GM21723 (cell line): ENCODE measurements at regions not wholly inside any gene's neighbourhood (a gene's known extent, or its start where the extent isn't known, plus 50 kb on each side); places are given as distances from the start of the nearest gene placed in this dataset.

Source experiments
- ATAC-seq: cut with Tn5 transposase; IDR thresholded peaks from one replicate; pipeline ENCODE4 v1.9.1; 2021; ENCODE audit warnings: mild to moderate bottlenecking, moderate library complexity; ENCODE audit not compliant: unreplicated experiment

DNA sequence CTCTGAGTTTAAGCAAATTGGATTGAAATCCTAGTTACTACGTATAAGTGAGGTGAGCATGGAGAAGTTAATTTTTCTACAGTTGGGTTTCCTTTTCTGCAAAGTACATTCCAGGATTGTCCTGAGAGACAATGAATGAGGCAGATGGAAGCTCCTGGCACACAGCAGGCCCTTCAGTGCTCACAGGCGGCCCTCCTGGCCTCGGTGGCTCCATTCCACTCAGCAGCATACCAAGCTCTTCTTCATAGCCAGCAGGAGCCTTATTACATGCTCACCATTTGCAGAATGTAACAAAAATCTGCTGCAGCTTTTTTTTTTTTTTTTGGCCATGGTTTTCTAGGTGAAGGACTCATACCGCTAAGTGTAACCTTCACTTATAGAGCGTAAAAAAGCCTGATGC is 113.2 kb upstream of the FAM9B start:
- ATAC-seq, result no peak

DNA sequence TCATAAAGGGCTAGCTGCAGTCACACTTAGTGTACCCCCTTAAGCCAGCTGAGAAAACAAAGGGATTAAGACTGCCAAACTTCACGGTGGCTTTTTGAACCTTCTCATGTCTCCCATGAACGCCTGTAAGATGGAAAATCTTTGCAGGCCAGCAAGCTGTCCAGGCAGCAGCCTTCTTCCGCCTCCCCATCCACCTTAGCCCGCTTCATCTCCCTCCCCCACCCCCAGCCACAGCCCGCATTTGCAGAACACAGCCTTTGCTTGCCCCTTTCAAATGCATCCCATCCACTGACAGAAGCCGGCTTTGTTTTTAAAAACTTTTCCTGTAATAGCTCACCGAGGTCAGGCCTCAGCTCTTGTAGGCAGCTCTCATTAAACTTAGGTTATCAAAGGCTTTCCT is 113.8 kb upstream of the FAM9B start:
- ATAC-seq, result no peak

DNA sequence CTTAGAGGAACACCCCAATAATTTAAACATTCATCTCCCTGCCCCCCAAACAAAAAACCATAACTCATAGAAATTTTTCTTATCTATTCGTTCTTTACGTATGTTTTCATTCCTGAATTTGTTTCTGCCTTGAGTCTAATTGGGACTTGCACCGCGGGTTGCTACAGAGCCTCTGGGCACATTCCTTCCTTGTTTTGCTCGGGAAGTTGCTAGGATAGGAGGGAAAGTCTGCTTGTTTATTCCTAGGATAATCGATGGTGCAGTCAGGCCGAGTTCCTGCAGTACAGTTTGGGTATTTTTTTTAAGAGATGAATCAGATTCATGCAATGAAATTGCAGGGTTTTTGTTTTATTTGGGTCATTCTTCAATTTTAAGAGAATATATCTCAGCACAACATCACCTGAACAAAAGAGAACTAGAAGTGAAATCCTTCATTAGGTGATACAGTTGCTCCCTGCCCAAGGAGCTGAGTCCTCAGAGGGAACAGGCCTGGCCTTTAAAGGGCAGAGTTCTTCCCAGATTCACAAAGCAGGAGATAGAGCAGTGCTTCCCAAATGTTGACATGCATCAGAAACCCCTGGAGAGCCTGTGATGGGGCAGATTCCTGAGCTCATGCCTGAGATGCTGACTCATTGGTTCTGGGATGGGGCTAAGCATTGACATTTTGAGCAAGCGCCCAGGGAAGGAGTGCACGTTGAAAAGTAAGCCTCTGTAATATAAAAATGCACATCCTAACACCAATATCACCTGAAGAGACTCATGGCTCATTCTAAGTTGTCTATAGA is 114.9 kb upstream of the FAM9B start:
- no peak for ATAC-seq

DNA sequence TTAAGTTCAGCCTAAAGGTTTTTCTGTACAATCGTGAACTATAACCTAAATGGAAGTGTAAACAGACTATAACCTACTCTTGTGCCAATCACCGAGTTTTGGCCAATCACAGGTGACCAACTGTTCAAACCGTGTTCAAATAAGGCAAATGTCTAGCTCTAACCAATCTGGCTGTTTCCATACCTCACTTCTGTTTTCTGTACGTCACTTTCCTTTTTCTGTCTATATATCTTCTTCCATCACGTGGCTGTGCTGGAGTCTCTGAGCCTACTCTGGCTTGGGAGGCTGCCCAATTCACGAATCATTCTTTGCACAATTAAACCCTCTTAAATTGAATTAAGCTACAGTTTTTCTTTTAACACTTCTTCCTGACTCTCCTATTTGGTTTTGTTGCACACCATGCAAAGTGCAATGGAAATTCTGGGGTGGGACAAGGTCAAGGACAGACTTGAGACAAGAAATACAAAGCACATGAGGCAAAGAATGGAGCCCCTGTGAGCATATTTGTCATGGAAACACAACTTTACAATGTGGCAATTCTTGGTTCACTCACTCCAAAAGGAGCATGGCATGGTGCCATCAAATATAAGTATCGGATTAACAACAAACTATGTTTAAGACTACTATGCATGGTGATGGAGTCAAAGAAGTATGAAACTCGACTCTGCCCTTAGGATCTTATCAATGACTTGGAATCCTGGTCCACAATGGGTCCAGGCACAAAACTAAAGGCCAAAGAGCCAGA is 115.7 kb upstream of the FAM9B start:
- no peak for ATAC-seq

DNA sequence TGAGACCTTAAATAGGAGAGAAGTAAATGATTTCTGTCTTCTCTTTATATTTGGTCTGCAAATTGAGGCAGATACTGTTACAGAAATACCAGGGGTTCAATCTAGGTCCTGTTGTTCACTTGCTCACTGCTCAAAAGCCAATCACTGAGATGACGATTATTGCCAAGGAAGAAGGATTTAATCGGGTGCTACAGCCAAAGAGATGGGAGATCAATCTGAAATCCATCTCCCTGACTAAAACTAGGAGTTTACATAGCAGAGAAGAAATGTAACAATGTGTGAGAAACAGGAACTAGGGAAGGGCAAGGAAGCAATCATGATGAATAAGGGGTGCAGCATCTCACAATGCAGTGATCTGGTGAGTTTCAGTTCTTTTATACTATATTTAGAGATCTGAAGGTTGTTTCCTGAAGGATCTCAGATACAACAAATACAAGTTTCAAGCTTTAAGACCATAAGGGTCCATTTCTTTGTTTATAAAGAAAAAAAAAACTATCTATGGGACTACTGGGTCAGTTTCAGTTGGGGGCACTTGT is 117.9 kb upstream of the FAM9B start:
- ATAC-seq, result no peak

DNA sequence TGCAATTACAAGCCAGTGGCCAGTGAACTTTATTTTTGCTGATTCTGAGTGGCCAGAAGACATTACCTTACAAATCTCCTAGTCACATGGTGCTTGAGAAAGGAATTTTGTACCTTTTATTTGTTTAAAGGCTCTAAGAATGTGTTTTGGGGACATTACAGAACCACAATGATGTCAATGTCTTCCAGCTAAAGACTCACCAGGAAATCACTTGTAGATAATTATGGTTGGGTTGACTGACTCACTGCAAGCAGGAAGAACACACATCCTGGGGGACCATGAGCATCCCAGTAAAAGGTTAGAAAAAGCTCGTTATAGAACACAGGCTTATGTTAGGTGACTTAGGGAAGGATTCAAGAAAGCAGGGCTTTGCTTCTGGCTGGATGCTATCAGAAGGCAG is 119.4 kb upstream of the FAM9B start:
- ATAC-seq, result no peak

DNA sequence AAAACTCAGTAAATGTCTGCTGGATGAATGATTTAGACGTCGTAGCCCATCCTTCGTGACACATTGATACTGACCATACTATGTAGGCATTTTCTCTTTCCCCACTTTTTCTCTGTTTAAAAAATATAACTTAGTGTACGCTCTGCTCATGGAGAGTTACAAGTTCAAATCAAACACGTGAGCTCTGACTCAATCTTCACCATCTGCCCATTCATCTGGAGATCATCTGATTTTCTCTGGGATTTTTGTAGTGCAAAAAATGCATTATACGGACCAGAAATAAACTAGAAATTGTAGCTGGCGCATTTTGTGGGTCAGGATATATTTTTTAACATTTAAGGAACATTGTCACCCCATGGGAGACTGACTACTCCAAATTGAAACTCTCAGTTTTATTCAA is 124.7 kb upstream of the FAM9B start:
- ATAC-seq, result no peak

DNA sequence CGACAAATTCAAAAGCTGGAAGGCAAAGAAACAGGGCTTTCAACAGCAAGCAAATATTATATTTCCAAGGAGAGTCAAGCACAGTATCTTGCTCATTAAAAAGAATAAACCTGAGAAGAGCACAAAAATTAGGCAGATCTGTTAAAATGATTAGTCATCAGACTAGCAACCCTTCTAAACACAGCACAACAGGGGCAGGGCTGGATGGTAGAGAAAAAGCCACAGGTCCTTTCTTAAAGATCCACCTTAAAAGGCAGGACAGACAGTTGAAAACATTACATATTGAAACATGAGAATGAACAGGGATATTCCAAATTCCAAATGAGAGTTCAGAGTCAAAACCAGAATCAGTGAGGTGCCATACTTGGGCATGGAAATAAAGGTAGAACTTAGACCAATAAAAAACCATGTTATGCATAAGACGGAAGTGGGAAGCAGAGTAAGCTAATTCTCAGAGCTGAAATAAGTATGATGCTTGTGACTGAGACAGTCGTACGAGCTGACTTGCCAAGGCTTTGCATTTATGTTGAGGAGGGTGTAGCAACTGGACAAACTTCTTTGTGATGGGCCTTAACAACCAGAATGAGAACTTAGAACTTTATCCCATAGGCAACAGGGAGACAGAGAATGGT is 126.9 kb upstream of the FAM9B start:
- ATAC-seq, result no peak

DNA sequence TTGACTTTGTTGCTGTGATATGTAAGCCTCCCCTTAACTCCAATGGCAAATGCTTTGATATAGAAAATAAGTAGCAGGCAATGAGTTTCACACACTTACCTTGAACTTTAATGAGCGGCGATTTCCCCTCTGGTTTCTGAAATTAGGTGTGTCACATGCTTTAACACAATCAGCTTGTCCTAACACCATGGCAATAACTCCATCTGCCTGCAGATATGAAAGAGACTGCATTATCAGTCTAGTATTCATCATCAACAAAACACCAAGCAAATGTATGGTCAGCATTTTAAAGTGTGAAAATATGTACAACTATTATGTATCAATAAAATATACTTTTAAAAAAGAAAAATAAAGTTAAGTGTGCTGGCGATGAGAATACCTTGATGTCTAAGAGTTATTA is 128.8 kb upstream of the FAM9B start:
- ATAC-seq, result no peak

DNA sequence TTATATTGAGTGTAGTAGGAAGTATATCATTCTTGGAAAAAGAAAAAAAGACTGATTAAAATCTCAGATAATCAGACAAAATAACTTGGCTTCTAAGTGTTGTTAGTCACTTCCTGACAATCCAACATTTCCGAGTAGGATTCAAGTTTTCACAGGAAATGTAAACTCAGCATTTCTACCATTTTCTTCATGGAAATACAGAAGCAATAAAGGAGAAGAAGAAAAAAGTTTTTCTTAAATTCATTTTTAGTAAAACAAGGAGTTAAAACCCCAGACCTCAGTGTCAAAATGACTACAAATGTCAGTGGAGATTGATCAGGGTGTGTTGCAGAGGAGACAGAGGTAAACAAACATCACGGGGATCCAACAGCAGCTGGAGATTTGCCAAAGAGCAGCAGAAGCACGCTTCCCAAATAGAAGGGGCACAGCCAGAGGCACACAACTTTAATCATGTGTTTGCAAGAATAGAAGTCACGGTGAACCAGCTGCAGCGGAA is 129.3 kb upstream of the FAM9B start:
- ATAC-seq, result no peak

DNA sequence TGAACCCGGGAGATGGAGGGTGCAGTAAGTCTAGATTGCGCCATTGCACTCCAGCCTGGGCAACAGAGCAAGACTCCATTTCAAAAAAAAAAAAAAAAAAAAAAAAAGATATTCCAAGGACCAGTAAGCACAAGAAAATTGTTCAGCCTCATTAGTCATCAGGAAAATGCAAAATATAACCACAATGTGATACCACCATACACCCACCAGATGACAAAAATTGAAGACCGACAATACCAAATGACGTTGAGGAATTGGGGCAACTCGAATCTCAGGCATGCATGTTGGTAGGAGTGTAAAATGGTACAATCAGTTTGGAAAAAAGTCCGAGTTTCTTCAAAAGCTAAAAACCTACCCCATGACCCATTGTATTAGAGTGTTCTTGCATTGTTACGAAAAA is 130.2 kb upstream of the FAM9B start:
- no peak for ATAC-seq

DNA sequence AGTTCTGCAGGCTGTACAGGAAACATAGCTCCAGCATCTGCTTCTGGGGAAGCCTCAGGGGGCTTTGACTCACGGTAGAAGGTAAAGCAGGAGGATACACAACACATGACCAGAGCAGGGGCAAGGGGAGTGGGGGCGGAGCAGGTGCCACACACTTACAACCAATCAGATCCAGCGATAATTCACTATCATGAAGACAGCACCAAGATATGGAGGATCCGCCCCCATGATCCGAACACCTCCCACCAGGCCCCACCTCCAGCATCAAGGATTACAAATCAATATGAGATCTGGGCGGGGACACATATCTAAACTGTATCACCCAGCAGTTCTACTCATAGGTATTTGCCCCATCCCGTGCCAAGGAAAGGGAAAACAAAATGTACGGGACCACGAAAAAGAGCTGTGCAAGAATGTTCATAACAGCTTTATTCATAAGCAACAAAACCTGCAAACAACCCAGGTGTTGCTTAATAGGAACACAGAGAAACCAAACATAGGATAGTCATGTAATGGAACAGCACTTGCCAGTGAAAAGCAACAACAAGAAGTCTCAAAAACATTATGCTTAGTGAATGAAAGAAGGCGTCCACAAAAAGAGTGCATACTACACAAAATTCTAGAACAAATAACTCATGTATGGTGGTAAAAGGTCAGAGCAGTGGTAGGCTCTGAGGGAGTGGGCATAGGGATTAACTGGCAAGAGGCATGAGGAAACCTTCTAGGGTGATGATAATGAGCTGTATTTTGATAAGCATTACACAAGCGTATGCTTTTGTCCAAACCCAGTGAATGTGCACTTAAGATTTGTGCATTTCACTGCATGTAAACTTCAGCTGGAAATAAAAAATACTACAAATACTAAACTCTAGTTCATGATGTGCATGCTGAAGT is 130.9 kb upstream of the FAM9B start:
- no peak for ATAC-seq

DNA sequence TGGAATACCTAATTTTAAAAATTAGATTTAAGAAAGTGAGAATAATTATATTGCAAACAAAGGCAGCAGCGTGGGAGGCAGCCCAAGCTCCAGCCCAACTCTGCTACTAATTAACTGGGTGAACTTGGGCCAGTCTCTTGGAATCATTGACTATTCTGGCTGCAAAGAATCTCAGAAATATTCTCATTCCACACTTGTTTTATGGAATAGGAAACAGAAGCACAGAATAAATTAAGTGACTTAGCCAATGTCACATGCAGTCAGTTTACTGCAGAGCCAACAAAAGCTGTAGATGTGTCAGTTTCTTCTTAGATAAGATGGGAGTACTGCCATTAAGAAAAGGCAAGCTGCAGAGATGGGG is 132.6 kb upstream of the FAM9B start:
- ATAC-seq, result no peak

DNA sequence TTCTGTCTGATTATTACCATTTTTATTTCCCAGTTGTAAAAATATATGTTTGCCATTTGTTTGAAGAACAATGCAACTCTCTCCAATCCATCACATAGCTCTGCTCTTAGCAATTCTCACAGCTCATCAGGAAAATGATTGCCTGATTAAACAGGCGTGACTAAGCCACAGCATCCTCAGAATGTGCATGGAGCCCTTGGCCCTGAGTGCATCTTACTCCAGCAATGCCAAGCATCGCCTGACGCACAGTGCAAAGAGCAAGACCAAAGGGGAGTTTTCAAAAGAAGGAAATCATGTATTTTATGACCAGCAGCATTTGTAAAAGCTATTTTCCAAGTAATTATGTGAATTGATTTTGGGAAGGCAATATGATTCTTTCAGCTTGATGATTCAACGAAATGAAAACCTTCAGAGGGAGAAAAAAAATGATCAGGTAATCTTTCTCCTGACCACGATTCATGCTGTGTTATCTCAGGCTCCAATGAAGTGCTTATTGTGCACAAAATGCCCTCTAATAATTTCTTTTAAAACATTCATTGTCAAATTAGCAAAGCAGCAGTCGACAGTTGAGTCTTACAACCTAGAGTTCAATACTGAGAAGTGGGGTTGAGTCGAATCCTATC is 138.0 kb upstream of the FAM9B start:
- ATAC-seq, result no peak

DNA sequence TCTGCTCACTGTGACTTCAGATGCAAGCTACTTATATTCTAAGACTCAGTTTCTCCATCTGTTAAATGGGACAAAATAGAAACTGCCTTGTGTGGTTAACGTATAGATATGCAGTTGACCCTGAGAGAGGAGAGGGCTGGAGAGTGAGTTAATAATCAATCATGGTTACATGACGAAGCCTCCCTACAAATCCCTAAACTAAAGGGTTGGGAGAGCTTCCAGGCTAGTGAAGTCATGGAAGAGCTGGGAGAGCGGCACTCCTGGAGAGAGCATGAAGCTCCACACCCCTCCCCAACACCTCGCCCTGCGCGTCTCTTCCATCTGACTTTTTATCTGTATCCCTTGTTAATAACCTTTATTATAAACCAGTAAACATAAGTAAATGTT is 138.5 kb upstream of the FAM9B start:
- ATAC-seq, result no peak

DNA sequence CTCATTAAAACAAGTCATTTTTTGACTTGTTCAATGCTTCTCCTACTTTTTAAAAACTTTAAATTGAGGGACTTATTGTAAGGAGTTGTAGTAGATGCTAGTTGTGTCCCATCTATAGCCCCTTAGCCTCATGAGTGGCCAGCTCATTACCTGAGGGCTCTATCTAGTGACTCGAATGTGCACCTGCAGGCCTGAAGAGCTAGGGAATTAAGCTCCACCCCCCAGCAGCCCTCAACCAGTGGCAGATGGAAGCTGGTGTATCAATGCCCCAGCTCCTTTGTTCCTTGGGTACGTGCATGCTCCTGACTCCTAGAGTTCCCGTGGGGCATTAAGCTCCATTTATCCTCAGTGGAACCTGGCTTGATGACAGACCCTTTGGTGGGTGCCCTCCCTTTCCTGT is 146.7 kb upstream of the FAM9B start:
- no peak for ATAC-seq

DNA sequence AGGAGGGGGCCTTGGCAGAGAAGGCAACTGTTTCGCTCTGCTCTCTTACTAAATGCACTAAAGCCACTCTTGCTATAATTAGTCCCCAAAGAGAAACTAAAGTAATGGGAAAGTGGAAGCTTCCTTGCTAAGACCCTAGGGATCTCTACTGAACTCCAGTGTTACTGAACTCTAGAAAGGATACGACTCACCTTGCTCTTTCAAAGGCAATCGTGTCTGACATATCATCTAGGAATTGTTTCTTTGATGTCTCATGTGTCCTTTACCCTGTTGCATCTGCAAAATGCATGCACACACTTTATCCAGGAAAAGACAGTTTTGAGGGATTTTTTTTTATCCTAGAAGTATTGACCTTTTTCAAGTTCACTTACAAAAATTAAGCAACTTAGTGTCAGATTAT is 148.1 kb upstream of the FAM9B start:
- ATAC-seq, result no peak

DNA sequence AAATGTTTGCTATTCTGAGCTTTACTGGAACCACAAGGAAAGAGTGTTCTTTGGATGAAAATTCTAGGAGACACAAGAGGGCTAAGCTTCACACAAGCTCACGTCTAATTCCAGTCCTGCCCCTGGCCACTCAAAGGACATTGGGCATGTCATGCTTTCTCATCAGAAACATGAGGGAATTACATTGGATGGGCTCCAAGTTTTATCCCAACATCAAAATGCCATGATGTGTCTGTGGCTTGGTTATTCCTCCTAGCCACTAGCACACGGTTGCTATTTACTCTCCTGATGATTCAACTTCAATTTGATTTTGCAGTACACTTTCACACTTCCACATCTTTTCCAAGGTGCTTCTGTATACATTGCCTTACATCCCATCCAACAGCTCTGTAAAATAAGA is 149.6 kb upstream of the FAM9B start:
- ATAC-seq, result no peak

DNA sequence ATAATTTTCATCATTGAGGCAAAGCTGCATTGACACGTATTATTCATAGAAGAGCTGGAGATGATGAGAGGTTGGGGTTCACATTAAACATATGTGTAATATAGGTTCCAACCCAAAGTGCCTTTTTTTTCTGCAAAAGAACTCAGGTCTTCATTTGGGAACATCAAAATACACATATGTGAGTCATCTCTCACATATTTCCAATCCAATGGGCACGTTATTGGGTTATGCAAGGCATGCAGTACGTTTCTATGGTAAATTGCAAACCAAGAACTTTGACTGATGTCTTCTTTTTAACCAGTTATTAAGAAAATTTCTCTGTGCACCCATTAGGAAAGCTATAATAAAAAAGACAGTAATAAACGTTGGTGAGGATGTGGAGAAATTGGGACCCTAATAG is 150.3 kb upstream of the FAM9B start:
- ATAC-seq, result no peak

DNA sequence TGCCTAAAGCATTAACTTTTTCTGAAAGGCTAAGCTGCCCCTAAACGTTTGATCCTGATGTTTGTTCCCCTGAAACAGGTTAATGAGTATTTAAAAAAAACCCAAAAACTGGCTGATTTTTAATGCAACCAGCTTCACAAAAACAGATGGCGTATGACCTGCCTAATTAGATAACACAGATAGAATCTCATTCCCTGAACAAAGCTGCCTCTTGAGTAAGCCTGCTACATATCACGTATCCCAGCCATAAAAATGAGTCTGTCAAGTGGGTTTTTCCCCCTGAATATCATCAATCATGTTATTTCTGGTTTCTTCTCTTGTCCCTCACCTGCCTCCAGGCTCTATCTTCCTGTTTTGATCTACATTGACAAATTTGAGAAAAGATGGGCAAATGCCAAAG is 154.2 kb upstream of the FAM9B start:
- ATAC-seq, result no peak
